ENCODE measurements at regions not wholly inside any gene's neighbourhood (a gene's known extent, or its start where the extent isn't known, plus 50 kb on each side); places are given as distances from the start of the nearest gene placed in this dataset.

DNA sequence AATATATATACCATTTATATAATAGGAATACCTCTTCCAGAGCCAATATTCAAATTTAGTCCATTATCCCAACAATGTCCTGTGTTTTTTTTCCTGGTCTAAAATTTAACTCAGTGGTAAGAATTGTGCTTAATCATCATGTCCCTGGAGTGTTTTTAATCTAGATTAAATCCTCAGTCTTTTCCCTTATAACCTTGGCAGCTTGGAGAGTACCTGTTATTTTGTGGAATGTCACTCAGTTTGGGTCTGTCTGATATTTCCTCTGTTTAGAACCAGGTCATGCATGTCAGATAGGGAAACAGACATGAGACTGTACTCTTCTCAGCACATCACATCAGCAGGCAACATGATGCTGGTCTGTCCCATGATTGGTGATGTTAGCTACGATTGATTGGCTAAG is 96.6 kb downstream of the HPGD start:
- DNase-seq (no peak), ATAC-seq (no peak)
- no peak for TF ChIP-seq CTCF (IDR thresholded peaks at IDR 0.05)
- no peak for TF ChIP-seq POLR2A (IDR thresholded peaks at IDR 0.05)
- Histone ChIP-seq H3K4me1 (no peaks in the 10 kb centered on the region), H3K4me3 (no peak overlapping the region), H3K27ac (no peak overlapping the region), H3K36me3 (no peaks in the 10 kb centered on the region), H3K27me3 (no peaks in the 10 kb centered on the region), H3K9me3 (no peaks in the 10 kb centered on the region)
- WGBS (ENCODE audit: insufficient coverage, low coverage, low lambda C conversion rate, missing lambda C conversion rate): 57% methylated on average over 1 of the region's 1 CpG
- intact Hi-C loops (cut with DNase I): no loop called here

DNA sequence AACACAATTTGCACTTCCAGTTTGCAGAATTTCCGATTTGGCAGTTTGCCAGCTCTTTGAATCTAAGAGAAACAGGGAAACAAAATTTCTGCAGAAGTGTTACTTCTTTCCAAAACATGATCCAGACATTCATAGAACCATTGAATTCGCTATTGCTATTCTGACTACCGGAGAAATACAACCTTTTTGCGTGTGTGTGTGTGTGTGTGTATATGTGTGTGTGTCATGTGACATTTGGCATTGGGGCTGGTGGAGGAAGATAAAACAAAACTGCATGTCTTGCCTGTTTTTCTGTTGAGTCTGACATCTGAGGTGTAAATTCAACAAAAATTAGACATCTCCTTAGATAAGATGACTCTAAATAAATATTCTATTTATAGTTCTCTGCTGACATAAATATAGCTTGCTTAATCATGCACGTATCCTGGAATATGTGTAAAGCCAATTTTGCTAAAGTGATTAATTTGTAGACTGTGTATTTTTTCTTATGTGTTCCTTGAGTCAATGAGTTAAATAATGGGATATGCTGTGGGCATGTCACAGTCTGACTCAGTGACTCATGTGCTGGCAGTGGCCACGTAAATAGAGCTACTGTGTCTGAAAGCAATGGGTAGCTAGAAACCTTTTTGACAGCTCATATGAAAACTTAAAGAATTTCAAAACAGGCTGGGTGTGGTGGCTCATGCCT is 98.9 kb downstream of the HPGD start:
- H3K27ac ChIP-seq: no peak overlapping the region
- no peaks in the 10 kb centered on the region for H3K9me3 ChIP-seq
- H3K36me3 ChIP-seq: no peaks in the 10 kb centered on the region
- DNase-seq (no peak), ATAC-seq (peak in 1 of 4 donors; percentile 78)
- TF ChIP-seq CTCF (IDR thresholded peaks at IDR 0.05) (no peak), POLR2A (IDR thresholded peaks at IDR 0.05) (no peak)
- WGBS (ENCODE audit: insufficient coverage, low coverage, low lambda C conversion rate, missing lambda C conversion rate): 8% methylated on average over 6 of the region's 6 CpGs
- H3K27me3 ChIP-seq: no peaks in the 10 kb centered on the region
- no peaks in the 10 kb centered on the region for H3K4me1 ChIP-seq
- H3K4me3 ChIP-seq: no peak overlapping the region
- intact Hi-C loops (cut with DNase I): no loop called here

GRCh38 chr4:174422893-174423256 is 99.4 kb downstream of the HPGD start:
- Histone ChIP-seq H3K4me3 (no peak overlapping the region), H3K27me3 (no peaks in the 10 kb centered on the region), H3K27ac (no peak overlapping the region), H3K36me3 (no peaks in the 10 kb centered on the region), H3K4me1 (no peaks in the 10 kb centered on the region), H3K9me3 (no peaks in the 10 kb centered on the region)
- DNase-seq (no peak), ATAC-seq (no peak)
- TF ChIP-seq CTCF (IDR thresholded peaks at IDR 0.05) (no peak), POLR2A (IDR thresholded peaks at IDR 0.05) (no peak)
- intact Hi-C loops (cut with DNase I): no loop called here

GRCh38 chr4:174420316-174420715 is 102.0 kb downstream of the HPGD start:
- Histone ChIP-seq H3K9me3 (no peaks in the 10 kb centered on the region), H3K4me3 (no peak overlapping the region), H3K36me3 (no peaks in the 10 kb centered on the region), H3K27ac (no peak overlapping the region), H3K4me1 (no peaks in the 10 kb centered on the region), H3K27me3 (no peaks in the 10 kb centered on the region)
- WGBS (ENCODE audit: insufficient coverage, low coverage, low lambda C conversion rate, missing lambda C conversion rate): 37% methylated on average over 5 of the region's 5 CpGs
- no peak for TF ChIP-seq POLR2A (IDR thresholded peaks at IDR 0.05)
- no peak for TF ChIP-seq CTCF (IDR thresholded peaks at IDR 0.05)
- ATAC-seq (no peak), DNase-seq (no peak)
- intact Hi-C loops (cut with DNase I): no loop called here

All from right lobe of liver (tissue), 6 donors.